LNCAP (cell line): ENCODE measurements at regions not wholly inside any gene's neighbourhood (a gene's known extent, or its start where the extent isn't known, plus 50 kb on each side); places are given as distances from the start of the nearest gene placed in this dataset.

ENCODE experiments used
- CTCF ChIP-seq: fragments of 450-650 bp; IDR thresholded peaks from 2 replicates; pipeline ENCODE4 v1.5.1; 2017; ENCODE audit warnings: mild to moderate bottlenecking

DNA sequence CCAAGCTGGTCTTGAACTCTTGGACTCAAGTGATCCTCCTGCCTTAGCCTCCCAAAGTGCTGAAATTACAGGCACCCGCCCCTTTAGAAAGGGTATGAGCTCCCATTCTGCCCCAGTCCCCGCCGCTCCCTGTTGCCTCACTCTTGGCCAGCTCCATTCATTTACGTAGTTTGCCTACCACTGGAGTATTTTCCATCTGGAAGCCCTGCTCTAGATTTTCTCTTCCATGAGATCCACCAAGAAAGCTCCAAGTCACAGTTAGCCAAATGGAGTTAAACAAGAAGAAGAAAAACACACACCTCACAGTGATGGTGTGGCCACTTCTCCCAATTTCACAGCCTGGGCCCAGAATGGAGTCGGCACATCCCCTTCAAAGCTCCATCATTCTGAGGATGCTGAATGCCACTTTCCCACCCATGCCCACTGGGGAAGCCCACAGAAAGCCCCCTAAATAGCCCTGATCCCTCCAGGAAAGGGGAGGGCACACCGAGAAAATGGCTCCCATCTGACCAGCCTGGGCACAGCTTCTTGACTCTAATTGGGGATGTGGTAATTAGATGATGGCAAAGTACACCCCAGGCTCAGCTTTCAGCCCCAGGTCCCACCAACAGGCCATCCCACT, 381.2 kb downstream of the MN1 start:
- TF ChIP-seq CTCF, result no peak

GRCh38 chr22:27420817-27421361, 380.7 kb downstream of the MN1 start:
- no peak for TF ChIP-seq CTCF

DNA sequence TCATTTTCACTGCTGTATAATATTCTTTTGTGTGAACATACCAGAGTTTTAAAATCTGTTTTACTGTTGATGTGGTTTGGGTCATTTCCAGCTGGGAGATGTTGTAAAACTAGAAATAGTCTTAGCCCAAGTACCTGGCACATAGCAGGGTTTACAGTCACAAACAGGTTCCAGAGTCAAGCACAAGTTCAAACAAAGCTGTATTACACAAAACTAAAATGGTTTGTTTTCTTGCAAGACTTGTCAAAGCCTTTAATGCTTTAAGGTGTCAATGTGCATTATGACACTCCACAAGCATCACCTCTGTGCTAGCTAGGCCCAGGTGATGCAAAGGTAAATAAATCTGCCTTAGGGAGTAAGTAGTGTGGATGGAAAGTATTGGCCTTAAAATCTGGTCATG, 379.1 kb downstream of the MN1 start:
- TF ChIP-seq CTCF, result no peak

- no peak for TF ChIP-seq CTCF
Measured at GRCh38 chr22:27424319-27424718, 377.2 kb downstream of the MN1 start.

DNA sequence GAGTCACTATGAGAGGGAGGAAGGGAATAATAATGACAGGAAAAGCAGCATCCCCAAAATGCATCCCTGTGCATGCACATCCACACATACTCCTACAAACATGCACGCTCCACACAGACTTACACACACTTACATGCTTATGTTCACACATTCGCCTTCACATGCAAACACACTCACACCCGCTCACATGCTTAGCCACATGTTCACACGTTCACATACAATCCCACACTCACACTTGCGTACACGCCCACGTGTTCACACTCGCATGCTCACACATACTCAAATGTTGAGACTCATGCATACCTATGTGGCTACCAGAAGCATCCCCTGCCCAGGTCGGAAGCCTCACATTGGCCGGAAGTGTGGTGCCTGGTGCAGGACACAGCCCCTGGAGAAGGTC, 372.1 kb downstream of the MN1 start:
- TF ChIP-seq CTCF, result no peak

- TF ChIP-seq CTCF, result no peak
Measured at GRCh38 chr22:27431081-27431480, 370.5 kb downstream of the MN1 start.

DNA sequence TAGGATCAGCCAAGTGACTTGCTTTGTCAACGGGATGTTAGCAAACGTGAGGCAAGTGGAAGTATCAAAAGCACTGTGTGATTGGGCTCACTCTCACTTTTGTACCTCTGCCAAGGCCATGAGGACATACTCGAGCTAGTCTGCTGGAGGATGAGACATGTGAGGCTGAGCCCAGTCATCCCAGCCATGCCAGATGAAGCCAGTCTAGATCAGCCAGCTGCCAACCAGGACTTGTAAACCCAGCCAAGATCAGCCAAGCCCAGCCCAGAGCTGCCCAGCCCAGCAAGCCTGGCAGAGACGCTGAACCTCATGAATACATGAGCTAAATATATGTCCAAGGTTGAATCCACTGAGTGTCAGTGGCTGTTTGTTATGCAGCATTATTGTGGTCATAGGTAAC, 369.7 kb downstream of the MN1 start:
- no peak for TF ChIP-seq CTCF

GRCh38 chr22:27433099-27433498, 368.5 kb downstream of the MN1 start:
- TF ChIP-seq CTCF, result no peak
